H9 (cell line): ENCODE measurements at regions not wholly inside any gene's neighbourhood (a gene's known extent, or its start where the extent isn't known, plus 50 kb on each side); places are given as distances from the start of the nearest gene placed in this dataset.

Experiments used
- DNase-seq: peaks from one replicate; pipeline ENCODE4 v3.0.0-alpha.2; 2017
- H2AFZ ChIP-seq: one replicate; pipeline ENCODE4 v1.6.1; 2013; ENCODE audit warnings: mild to moderate bottlenecking, low read length, control low read depth, moderate library complexity
- H2AK5ac ChIP-seq: 2 replicates; pipeline ENCODE4 v1.6.1; 2013; ENCODE audit warnings: low read length, control low read depth, mixed read lengths; ENCODE audit not compliant: insufficient read length
- H2BK120ac ChIP-seq: one replicate; pipeline ENCODE4 v1.6.1; 2013; ENCODE audit warnings: low read depth, mild to moderate bottlenecking, low read length, control low read depth, inconsistent platforms; ENCODE audit not compliant: poor library complexity, severe bottlenecking
- H2BK12ac ChIP-seq: 2 replicates; pipeline ENCODE4 v1.6.1; 2013; ENCODE audit warnings: low read length, control low read depth, mixed read lengths, low read depth; ENCODE audit not compliant: insufficient read length
- H2BK15ac ChIP-seq: 2 replicates; pipeline ENCODE4 v1.6.1; 2013; ENCODE audit warnings: low read depth, low read length, control low read depth
- H2BK20ac ChIP-seq: one replicate; pipeline ENCODE4 v1.6.1; 2013; ENCODE audit warnings: low read depth, mild to moderate bottlenecking, low read length, control low read depth, inconsistent platforms; ENCODE audit not compliant: poor library complexity, severe bottlenecking
- H2BK5ac ChIP-seq: 2 replicates; pipeline ENCODE4 v1.6.1; 2013; ENCODE audit warnings: low read length, control low read depth, mixed read lengths; ENCODE audit not compliant: insufficient read length
- H3K14ac ChIP-seq: 2 replicates; pipeline ENCODE4 v1.6.1; 2013; ENCODE audit warnings: low read length, control low read depth; ENCODE audit not compliant: insufficient read depth
- H3K18ac ChIP-seq: 2 replicates; pipeline ENCODE4 v1.6.1; 2013; ENCODE audit warnings: low read depth, mild to moderate bottlenecking, mixed read lengths, low read length, control low read depth; ENCODE audit not compliant: insufficient read length
- H3K23ac ChIP-seq: 2 replicates; pipeline ENCODE4 v1.6.1; 2013; ENCODE audit warnings: low read length, control low read depth, mixed read lengths, low read depth; ENCODE audit not compliant: insufficient read length
- H3K23me2 ChIP-seq: 2 replicates; pipeline ENCODE4 v1.6.1; 2013; ENCODE audit warnings: low read depth, mild to moderate bottlenecking, mixed read lengths, low read length, control low read depth; ENCODE audit not compliant: insufficient read length, poor library complexity, severe bottlenecking
- H3K27ac ChIP-seq: 2 replicates; pipeline ENCODE4 v1.5.1; 2013; ENCODE audit warnings: low read length, control low read depth, mixed read lengths, low read depth; ENCODE audit not compliant: insufficient read length
- H3K27me3 ChIP-seq: 2 replicates; pipeline ENCODE4 v1.6.1; 2013; ENCODE audit warnings: low read length, control low read depth, inconsistent platforms; ENCODE audit not compliant: insufficient read depth
- H3K4ac ChIP-seq: 2 replicates; pipeline ENCODE4 v1.6.1; 2013; ENCODE audit warnings: low read depth, mild to moderate bottlenecking, control low read depth, inconsistent platforms, low read length, moderate library complexity
- H3K4me1 ChIP-seq: 2 replicates; pipeline ENCODE4 v1.6.1; 2013; ENCODE audit warnings: low read length, control low read depth, inconsistent platforms; ENCODE audit not compliant: insufficient read depth
- H3K4me2 ChIP-seq: 2 replicates; pipeline ENCODE4 v1.6.1; 2013; ENCODE audit warnings: low read length, control low read depth, mixed read lengths; ENCODE audit not compliant: insufficient read length, insufficient read depth
- H3K56ac ChIP-seq: 2 replicates; pipeline ENCODE4 v1.6.1; 2013; ENCODE audit warnings: low read depth, mild to moderate bottlenecking, mixed read lengths, low read length, control low read depth; ENCODE audit not compliant: insufficient read length
- H3K79me1 ChIP-seq: 2 replicates; pipeline ENCODE4 v1.6.1; 2013; ENCODE audit warnings: low read depth, mild to moderate bottlenecking, moderate library complexity, low read length, control low read depth, inconsistent platforms; ENCODE audit not compliant: insufficient read depth, poor library complexity, severe bottlenecking
- H3K79me2 ChIP-seq: 2 replicates; pipeline ENCODE4 v1.6.1; 2013; ENCODE audit warnings: low read length, control low read depth, inconsistent platforms; ENCODE audit not compliant: insufficient read depth
- H3K9ac ChIP-seq: 2 replicates; pipeline ENCODE4 v1.6.1; 2013; ENCODE audit warnings: low read length, control low read depth, mixed read lengths; ENCODE audit not compliant: insufficient read length; ENCODE audit errors: extremely low read depth
- H3K9me3 ChIP-seq: one replicate; pipeline ENCODE4 v1.6.1; 2013; ENCODE audit warnings: low read depth, low read length, inconsistent platforms; ENCODE audit not compliant: control insufficient read depth
- H3T11ph ChIP-seq: one replicate; pipeline ENCODE4 v1.6.1; 2013; ENCODE audit warnings: mild to moderate bottlenecking, low read length, control low read depth, inconsistent platforms
- H4K20me1 ChIP-seq: one replicate; pipeline ENCODE4 v1.6.1; 2013; ENCODE audit not compliant: control insufficient read depth, insufficient read length, insufficient read depth
- H4K5ac ChIP-seq: 2 replicates; pipeline ENCODE4 v1.6.1; 2013; ENCODE audit warnings: low read depth, mild to moderate bottlenecking, mixed read lengths, low read length, control low read depth; ENCODE audit not compliant: insufficient read length
- H4K8ac ChIP-seq: replicated peaks from 2 replicates; pipeline ENCODE4 v1.6.1; 2013; ENCODE audit warnings: low read length, control low read depth, mixed read lengths, low read depth; ENCODE audit not compliant: insufficient read length
- H4K91ac ChIP-seq: 2 replicates; pipeline ENCODE4 v1.6.1; 2013; ENCODE audit warnings: low read depth, mild to moderate bottlenecking, moderate library complexity, mixed read lengths, low read length, control low read depth; ENCODE audit not compliant: insufficient read length
- H3K27ac Mint-ChIP-seq, 3 experiments: 2 replicates in 2 of 3; 3 replicates in 1 of 3; pipeline ENCODE4 v1.8.0; 2020 to 2021; ENCODE audit warnings: mixed read lengths in 3 of 3, mild to moderate bottlenecking in 1 of 3, moderate library complexity in 1 of 3
- H3K27me3 Mint-ChIP-seq: 2 replicates; pipeline ENCODE4 v1.8.0; 2021; ENCODE audit warnings: low read depth, mild to moderate bottlenecking, moderate library complexity, mixed read lengths
- H3K36me3 Mint-ChIP-seq, 3 experiments: 2 replicates in 2 of 3; 3 replicates in 1 of 3; pipeline ENCODE4 v1.8.0; 2020 to 2021; ENCODE audit warnings: low read depth in 3 of 3, mixed read lengths in 3 of 3; ENCODE audit not compliant: insufficient read depth in 1 of 3
- H3K4me1 Mint-ChIP-seq, 2 experiments: 2 replicates each; pipeline ENCODE4 v1.8.0; 2020; ENCODE audit warnings: mixed read lengths in 2 of 2
- H3K4me3 Mint-ChIP-seq, 2 experiments: 2 replicates in 1 of 2; 3 replicates in 1 of 2; pipeline ENCODE4 v1.8.0; 2020 to 2021; ENCODE audit warnings: mild to moderate bottlenecking in 2 of 2, mixed read lengths in 2 of 2, moderate library complexity in 1 of 2
- H3K9me3 Mint-ChIP-seq, 2 experiments: 2 replicates in 1 of 2; 3 replicates in 1 of 2; pipeline ENCODE4 v1.8.0; 2020; ENCODE audit warnings: mild to moderate bottlenecking in 2 of 2, mixed read lengths in 2 of 2, moderate library complexity in 1 of 2
- TF ChIP-seq, protein P1 (sequence below): fragments of 200-600 bp; sonication (generic); conservative IDR thresholded peaks from 3 replicates; pipeline ENCODE4 v1.8.0; 2021; ENCODE audit warnings: antibody characterized with exemption, mild to moderate bottlenecking

DNA sequence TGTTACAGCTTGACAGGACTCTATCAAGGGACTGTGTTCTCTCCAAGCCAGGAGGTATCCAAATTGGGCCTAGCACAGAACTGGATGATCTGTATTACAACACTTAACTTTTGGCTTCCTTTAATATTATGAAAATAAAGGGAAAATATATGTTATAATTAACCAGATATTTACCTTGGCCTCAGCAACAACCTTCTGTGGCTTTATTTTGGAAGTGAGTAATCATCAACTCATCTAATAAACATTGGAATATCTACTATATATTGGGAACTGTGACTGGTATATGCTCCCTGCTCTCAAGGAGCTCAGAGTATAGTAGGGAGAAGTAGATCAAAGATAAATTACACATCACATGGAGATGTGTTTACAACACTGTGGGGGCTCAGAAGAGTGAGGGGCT is 352.2 kb downstream of the METTL15 start:
- no peaks in the 10 kb centered on the region for H3K27me3 ChIP-seq
- no peaks in the 10 kb centered on the region for H3K36me3 Mint-ChIP-seq
- no peak overlapping the region for H3K4me3 Mint-ChIP-seq
- no peaks in the 10 kb centered on the region for H3K9me3 Mint-ChIP-seq
- H3K23ac ChIP-seq = no peak overlapping the region
- no peaks in the 10 kb centered on the region for H3K23me2 ChIP-seq
- H2BK20ac ChIP-seq = no peak overlapping the region
- no peak overlapping the region for H3K4ac ChIP-seq
- no peak overlapping the region for H2BK15ac ChIP-seq
- no peaks in the 10 kb centered on the region for H3K27me3 Mint-ChIP-seq
- H2BK12ac ChIP-seq = no peak overlapping the region
- no peaks in the 10 kb centered on the region for H3K79me2 ChIP-seq
- no peak overlapping the region for H4K5ac ChIP-seq
- H3K4me1 Mint-ChIP-seq = no peaks in the 10 kb centered on the region
- no peak overlapping the region for H2BK120ac ChIP-seq
- no peak overlapping the region for H3K14ac ChIP-seq
- no peak overlapping the region for H2AK5ac ChIP-seq
- DNase-seq = no peak
- no peak overlapping the region for H3K9ac ChIP-seq
- TF ChIP-seq, protein P1, sequence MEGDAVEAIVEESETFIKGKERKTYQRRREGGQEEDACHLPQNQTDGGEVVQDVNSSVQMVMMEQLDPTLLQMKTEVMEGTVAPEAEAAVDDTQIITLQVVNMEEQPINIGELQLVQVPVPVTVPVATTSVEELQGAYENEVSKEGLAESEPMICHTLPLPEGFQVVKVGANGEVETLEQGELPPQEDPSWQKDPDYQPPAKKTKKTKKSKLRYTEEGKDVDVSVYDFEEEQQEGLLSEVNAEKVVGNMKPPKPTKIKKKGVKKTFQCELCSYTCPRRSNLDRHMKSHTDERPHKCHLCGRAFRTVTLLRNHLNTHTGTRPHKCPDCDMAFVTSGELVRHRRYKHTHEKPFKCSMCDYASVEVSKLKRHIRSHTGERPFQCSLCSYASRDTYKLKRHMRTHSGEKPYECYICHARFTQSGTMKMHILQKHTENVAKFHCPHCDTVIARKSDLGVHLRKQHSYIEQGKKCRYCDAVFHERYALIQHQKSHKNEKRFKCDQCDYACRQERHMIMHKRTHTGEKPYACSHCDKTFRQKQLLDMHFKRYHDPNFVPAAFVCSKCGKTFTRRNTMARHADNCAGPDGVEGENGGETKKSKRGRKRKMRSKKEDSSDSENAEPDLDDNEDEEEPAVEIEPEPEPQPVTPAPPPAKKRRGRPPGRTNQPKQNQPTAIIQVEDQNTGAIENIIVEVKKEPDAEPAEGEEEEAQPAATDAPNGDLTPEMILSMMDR = no peak
- no peak overlapping the region for H3K4me2 ChIP-seq
- H3K27ac Mint-ChIP-seq = no peak overlapping the region
- no peaks in the 10 kb centered on the region for H4K20me1 ChIP-seq
- no peak overlapping the region for H3K27ac ChIP-seq
- no peak overlapping the region for H4K91ac ChIP-seq
- no peak overlapping the region for H3T11ph ChIP-seq
- H3K79me1 ChIP-seq = no peaks in the 10 kb centered on the region
- no peak overlapping the region for H4K8ac ChIP-seq
- H2BK5ac ChIP-seq = no peak overlapping the region
- no peaks in the 10 kb centered on the region for H3K9me3 ChIP-seq
- no peak overlapping the region for H3K56ac ChIP-seq
- no peak overlapping the region for H3K18ac ChIP-seq
- no peak overlapping the region for H2AFZ ChIP-seq
- no peaks in the 10 kb centered on the region for H3K4me1 ChIP-seq
